GM12875 (cell line): ENCODE measurements at regions not wholly inside any gene's neighbourhood (a gene's known extent, or its start where the extent isn't known, plus 50 kb on each side); places are given as distances from the start of the nearest gene placed in this dataset.

Source experiments
- H3K4me3 ChIP-seq: one replicate; pipeline ENCODE4 v1.5.1; 2011; ENCODE audit warnings: low read depth, low read length, control low read depth
- TF ChIP-seq, protein P1 (sequence below): IDR thresholded peaks from 2 replicates; pipeline ENCODE4 v1.5.1; 2011; ENCODE audit warnings: low read depth, mild to moderate bottlenecking, control low read depth, inconsistent platforms, low read length, moderate library complexity, borderline replicate concordance; ENCODE audit not compliant: insufficient read depth

DNA sequence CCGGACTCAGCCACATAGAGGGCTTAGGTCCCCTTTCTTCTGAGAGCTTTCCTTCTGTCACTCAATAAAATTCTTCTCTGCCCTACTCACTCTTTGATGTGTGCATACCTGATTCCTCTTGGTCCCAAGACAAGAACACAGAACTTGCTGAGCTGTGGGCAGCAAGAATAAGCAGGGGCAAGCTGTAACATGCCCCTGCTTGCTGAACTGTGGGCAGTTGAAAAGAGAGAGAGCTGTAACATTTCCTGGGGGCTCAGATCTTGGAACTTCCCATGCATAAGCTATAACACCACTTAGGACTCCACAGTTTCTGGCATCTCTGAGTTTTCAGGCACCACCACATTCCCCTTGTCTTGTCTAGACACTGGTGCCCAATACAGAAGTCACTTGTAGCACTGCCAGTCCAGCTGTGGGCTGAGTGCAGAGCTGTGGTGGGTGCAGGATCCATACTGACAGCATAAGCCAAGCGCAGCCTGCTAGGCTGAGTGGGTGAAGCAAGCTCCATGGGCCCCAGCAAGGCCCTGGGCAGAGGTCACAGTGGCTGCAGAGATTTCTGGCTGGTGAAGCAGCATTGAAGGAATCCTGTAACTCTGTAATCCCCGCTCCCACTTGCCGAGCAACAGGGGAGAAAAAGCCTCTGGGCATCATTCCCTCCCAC, 241.2 kb downstream of the PCDH10 start:
- H3K4me3 ChIP-seq, result no peak overlapping the region
- TF ChIP-seq, protein P1, sequence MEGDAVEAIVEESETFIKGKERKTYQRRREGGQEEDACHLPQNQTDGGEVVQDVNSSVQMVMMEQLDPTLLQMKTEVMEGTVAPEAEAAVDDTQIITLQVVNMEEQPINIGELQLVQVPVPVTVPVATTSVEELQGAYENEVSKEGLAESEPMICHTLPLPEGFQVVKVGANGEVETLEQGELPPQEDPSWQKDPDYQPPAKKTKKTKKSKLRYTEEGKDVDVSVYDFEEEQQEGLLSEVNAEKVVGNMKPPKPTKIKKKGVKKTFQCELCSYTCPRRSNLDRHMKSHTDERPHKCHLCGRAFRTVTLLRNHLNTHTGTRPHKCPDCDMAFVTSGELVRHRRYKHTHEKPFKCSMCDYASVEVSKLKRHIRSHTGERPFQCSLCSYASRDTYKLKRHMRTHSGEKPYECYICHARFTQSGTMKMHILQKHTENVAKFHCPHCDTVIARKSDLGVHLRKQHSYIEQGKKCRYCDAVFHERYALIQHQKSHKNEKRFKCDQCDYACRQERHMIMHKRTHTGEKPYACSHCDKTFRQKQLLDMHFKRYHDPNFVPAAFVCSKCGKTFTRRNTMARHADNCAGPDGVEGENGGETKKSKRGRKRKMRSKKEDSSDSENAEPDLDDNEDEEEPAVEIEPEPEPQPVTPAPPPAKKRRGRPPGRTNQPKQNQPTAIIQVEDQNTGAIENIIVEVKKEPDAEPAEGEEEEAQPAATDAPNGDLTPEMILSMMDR, result no peak

DNA sequence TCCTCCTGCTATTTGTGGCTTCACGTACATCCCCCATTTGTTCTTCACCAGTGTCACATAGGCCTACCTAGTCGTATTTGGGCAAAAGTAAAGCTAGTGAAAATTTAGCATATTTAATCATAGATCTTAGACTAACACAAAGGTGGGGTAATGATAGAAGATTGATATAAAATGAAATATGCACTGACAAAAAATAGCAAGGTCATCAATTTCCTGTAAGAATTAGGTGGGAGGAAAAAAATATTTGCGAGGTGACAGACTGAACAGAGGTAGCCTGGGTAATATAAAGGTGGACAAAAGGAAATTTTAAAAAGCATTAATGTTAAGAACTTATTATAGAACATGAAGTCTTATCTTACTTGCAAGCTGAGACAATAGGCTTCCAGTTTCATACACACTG, 239.9 kb downstream of the PCDH10 start:
- H3K4me3 ChIP-seq, result no peak overlapping the region
- TF ChIP-seq, protein P1, result no peak

DNA sequence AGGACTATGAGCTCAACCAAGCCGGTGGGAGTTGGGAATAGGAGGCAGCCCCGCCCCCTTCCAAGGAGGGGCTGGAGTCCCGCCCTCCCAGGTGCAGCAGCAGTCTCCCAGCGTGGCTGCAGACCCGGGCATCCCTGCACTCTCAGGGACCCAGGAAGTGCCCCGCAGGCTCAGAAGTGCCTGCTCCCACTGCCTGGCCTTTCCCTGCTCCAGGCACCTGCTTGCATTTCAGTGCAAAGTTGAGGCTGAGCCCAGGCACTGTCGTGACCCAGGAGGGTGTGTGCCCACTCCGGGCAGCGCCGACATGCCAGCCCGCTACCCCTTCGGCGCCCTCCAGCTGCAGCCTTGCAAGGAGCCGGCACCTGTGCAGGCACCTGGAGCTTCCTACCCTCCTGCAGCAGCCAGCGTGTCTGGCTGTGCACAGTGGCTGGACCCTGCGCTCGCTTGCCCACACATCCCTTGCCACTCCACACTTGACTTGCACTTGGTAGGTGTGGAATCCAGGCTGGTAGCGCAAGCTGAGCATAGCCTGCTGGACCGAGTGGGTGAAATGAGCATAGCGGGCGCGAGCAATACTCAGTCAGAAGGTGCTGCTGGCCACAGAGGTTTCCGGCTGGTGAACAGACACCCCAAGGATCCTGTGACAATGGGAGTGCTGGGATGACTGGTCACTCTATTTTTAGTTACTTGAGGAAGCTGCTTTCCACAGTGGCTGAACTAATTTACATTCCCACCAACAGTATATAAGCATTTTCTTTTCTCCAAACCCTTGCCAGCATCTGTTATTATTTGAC, 236.3 kb downstream of the PCDH10 start:
- no peak overlapping the region for H3K4me3 ChIP-seq
- TF ChIP-seq, protein P1, result no peak

DNA sequence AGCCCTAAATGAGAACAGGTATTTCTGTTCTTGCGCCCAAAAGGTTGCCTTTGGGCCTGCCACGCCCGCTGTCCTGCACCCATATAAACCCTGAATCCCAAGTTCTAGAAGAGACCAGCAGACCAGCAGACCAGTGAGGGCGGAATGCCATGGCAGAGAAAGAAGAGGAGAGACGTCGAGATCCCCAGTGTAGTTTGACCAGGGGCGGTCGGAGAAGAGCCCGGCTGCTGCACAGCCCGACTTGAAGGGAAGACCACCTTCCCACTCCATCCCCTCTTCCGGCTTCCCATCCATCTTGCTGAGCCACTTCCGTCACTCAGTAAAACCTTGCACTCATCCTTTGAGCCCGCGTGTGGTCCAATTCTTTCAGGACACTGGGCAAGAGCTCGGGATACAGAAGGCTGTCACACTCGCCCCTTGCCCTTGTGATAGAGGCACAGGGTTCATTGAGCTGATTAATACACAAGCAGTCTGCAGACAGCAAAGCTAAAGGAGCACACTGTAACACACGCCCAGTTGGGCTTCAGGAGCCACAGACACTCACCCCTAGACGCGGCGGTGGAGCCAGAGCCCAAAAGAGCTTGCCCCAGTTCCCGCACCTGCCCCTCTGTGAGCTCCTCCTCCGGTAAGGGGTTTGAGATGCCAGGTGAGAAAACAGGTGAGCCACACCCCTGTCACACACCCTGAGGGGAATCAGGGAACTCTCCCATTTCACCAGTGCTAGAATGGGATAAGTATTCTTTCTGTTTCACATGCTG, 230.8 kb downstream of the PCDH10 start:
- H3K4me3 ChIP-seq, result no peak overlapping the region
- TF ChIP-seq, protein P1, result no peak

DNA sequence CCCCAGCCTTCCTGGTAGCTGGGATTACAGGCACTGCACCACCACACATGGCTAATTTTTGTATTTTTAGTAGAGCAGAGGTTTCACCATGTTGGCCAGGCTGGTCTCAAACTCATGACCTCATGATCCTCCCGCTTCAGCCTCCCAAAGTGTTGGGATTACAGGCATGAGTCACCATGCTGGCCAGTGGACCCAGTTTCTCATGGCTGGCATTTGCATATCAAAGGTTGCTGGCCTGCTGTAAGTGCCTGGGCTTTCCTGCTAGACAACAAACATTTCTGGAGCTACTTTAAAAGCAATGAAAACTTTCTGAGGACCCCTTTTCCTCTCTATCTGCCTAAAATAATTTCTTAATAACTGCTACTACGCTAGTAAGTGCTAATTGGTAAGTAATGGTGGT, 228.2 kb downstream of the PCDH10 start:
- no peak overlapping the region for H3K4me3 ChIP-seq
- TF ChIP-seq, protein P1, result no peak

DNA sequence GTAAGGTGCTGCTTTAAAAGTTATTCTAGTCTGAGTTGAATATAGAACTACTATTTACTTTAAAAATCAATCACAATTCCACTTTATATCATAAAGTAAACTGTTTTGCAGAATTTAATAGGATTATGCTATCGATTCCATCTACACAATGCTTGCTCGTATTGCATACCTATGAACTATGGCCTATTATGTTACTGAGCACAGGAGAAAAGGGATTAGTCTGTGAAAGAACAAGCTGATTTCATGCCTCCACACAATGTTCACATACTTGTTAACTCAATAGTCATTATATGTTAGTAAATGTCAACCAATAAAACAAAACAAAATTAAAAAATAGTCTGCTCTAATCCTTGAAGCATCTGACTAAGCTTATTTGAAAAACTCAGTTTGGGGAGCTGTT, 223.6 kb downstream of the PCDH10 start:
- TF ChIP-seq, protein P1, result no peak
- H3K4me3 ChIP-seq, result no peak overlapping the region
